ENCODE measurements at regions not wholly inside any gene's neighbourhood (a gene's known extent, or its start where the extent isn't known, plus 50 kb on each side); places are given as distances from the start of the nearest gene placed in this dataset.

- TF ChIP-seq USF1 (IDR thresholded peaks at IDR 0.05): no peak
- TF ChIP-seq YY1 (IDR thresholded peaks at IDR 0.05; ENCODE audit: low read depth): 0 out of 2 replicates have a peak, but pooled peaks have one; percentile 26
- TF ChIP-seq EGR1 (IDR thresholded peaks at IDR 0.05): no peak
- no peak for TF ChIP-seq TAF1 (IDR thresholded peaks at IDR 0.05; ENCODE audit: low read depth)
- no peak for TF ChIP-seq CREB1 (IDR thresholded peaks at IDR 0.05; ENCODE audit: low read depth)
- TF ChIP-seq ZBTB7A (IDR thresholded peaks at IDR 0.05; ENCODE audit: low read depth): no peak
- TF ChIP-seq TEAD4 (IDR thresholded peaks at IDR 0.05): peak; percentile 82
- TF ChIP-seq REST (IDR thresholded peaks at IDR 0.05; ENCODE audit: low read depth): no peak
- TF ChIP-seq NFIC (IDR thresholded peaks at IDR 0.05): no peak; the same call in 1 of the 2 replicates
- peak; percentile 71; the same call in 1 of the 2 replicates for TF ChIP-seq EP300 (IDR thresholded peaks at IDR 0.05; ENCODE audit: borderline replicate concordance)
- 0 out of 2 replicates have a peak, but pooled peaks have one; percentile 35 for TF ChIP-seq CEBPB (IDR thresholded peaks at IDR 0.05)
- peak; percentile 43; the same call in 1 of the 2 replicates for TF ChIP-seq TCF12 (IDR thresholded peaks at IDR 0.05; ENCODE audit: low read depth)
Observed at GRCh38 chr7:81173766-81174281, 255.0 kb upstream of the SEMA3C start.

- no peak for TF ChIP-seq EP300 (IDR thresholded peaks at IDR 0.05; ENCODE audit: borderline replicate concordance)
- no peak for TF ChIP-seq TCF12 (IDR thresholded peaks at IDR 0.05; ENCODE audit: low read depth)
- TF ChIP-seq CREB1 (IDR thresholded peaks at IDR 0.05; ENCODE audit: low read depth): no peak
- TF ChIP-seq USF1 (IDR thresholded peaks at IDR 0.05): no peak
- TF ChIP-seq MAX (IDR thresholded peaks at IDR 0.05): no peak
- no peak for TF ChIP-seq CEBPB (IDR thresholded peaks at IDR 0.05)
- TF ChIP-seq TEAD4 (IDR thresholded peaks at IDR 0.05): no peak
- TF ChIP-seq YY1 (IDR thresholded peaks at IDR 0.05; ENCODE audit: low read depth): no peak
Observed at GRCh38 chr7:81170291-81170690, 251.4 kb upstream of the SEMA3C start.

GRCh38 chr7:81167934-81168333 lies 249.1 kb upstream of the SEMA3C start:
- no peak for TF ChIP-seq YY1 (IDR thresholded peaks at IDR 0.05; ENCODE audit: low read depth)
- TF ChIP-seq EGR1 (IDR thresholded peaks at IDR 0.05): no peak
- TF ChIP-seq REST (IDR thresholded peaks at IDR 0.05; ENCODE audit: low read depth): no peak
- TF ChIP-seq MAX (IDR thresholded peaks at IDR 0.05): no peak
- TF ChIP-seq TCF12 (IDR thresholded peaks at IDR 0.05; ENCODE audit: low read depth): no peak

- no peak for TF ChIP-seq USF1 (IDR thresholded peaks at IDR 0.05)
- no peak for TF ChIP-seq TCF12 (IDR thresholded peaks at IDR 0.05; ENCODE audit: low read depth)
- TF ChIP-seq EP300 (IDR thresholded peaks at IDR 0.05; ENCODE audit: borderline replicate concordance): no peak
- no peak for TF ChIP-seq TEAD4 (IDR thresholded peaks at IDR 0.05)
- TF ChIP-seq FOXM1 (IDR thresholded peaks at IDR 0.05; ENCODE audit: borderline replicate concordance, low read depth): no peak
- TF ChIP-seq EGR1 (IDR thresholded peaks at IDR 0.05): no peak
- no peak for TF ChIP-seq RAD21 (IDR thresholded peaks at IDR 0.05; ENCODE audit: low read depth)
- no peak for TF ChIP-seq MAX (IDR thresholded peaks at IDR 0.05)
- no peak for TF ChIP-seq CEBPB (IDR thresholded peaks at IDR 0.05)
- no peak for TF ChIP-seq TAF1 (IDR thresholded peaks at IDR 0.05; ENCODE audit: low read depth)
- TF ChIP-seq ZBTB7A (IDR thresholded peaks at IDR 0.05; ENCODE audit: low read depth): no peak
- no peak for TF ChIP-seq CREB1 (IDR thresholded peaks at IDR 0.05; ENCODE audit: low read depth)
- TF ChIP-seq YY1 (IDR thresholded peaks at IDR 0.05; ENCODE audit: low read depth): no peak
- TF ChIP-seq NFIC (IDR thresholded peaks at IDR 0.05): no peak
- no peak for TF ChIP-seq REST (IDR thresholded peaks at IDR 0.05; ENCODE audit: low read depth)
Observed at GRCh38 chr7:81165070-81165469, 246.2 kb upstream of the SEMA3C start.

Measured in Ishikawa (cell line).